Mesothelial cell of epicardium (in vitro differentiated cells): ENCODE measurements at regions not wholly inside any gene's neighbourhood (a gene's known extent, or its start where the extent isn't known, plus 50 kb on each side); places are given as distances from the start of the nearest gene placed in this dataset.

ENCODE experiments used
- DNase-seq, 2 experiments: peaks; one replicate each; pipeline ENCODE4 v3.0.0; 2021; ENCODE audit warnings: low spot score in 2 of 2; ENCODE audit not compliant: unreplicated experiment in 2 of 2
- H3K27ac Mint-ChIP-seq: 2 replicates; pipeline ENCODE4 v1.8.0; 2021; ENCODE audit warnings: mixed read lengths
- H3K27me3 Mint-ChIP-seq: 2 replicates; pipeline ENCODE4 v1.8.0; 2021; ENCODE audit warnings: low read depth, mixed read lengths
- H3K36me3 Mint-ChIP-seq: 2 replicates; pipeline ENCODE4 v1.8.0; 2021; ENCODE audit warnings: mixed read lengths
- H3K4me1 Mint-ChIP-seq: 2 replicates; pipeline ENCODE4 v1.8.0; 2021; ENCODE audit warnings: mixed read lengths
- H3K4me3 Mint-ChIP-seq: 2 replicates; pipeline ENCODE4 v1.8.0; 2021; ENCODE audit warnings: mild to moderate bottlenecking, moderate library complexity, mixed read lengths
- H3K9me3 Mint-ChIP-seq: 2 replicates; pipeline ENCODE4 v1.8.0; 2021; ENCODE audit warnings: mixed read lengths
- CTCF ChIP-seq: fragments of 200-600 bp; sonication (generic); IDR thresholded peaks from one replicate; pipeline ENCODE4 v1.5.0; 2021; ENCODE audit warnings: antibody characterized with exemption; ENCODE audit not compliant: unreplicated experiment

GRCh38 chr12:82009524-82009923, 250.4 kb upstream of the PPFIA2 start:
- Mint-ChIP-seq H3K27me3 (peaks cover 2% of the 10 kb centered on the region), H3K4me1 (no peaks in the 10 kb centered on the region), H3K9me3 (no peaks in the 10 kb centered on the region), H3K27ac (no peak overlapping the region), H3K4me3 (no peak overlapping the region), H3K36me3 (no peaks in the 10 kb centered on the region)
- no peak for TF ChIP-seq CTCF
- DNase-seq = no peak

GRCh38 chr12:82008251-82008650, 249.1 kb upstream of the PPFIA2 start:
- no peak for TF ChIP-seq CTCF
- Mint-ChIP-seq H3K36me3 (no peaks in the 10 kb centered on the region), H3K27me3 (peaks cover 2% of the 10 kb centered on the region), H3K9me3 (no peaks in the 10 kb centered on the region), H3K27ac (no peak overlapping the region), H3K4me3 (no peak overlapping the region), H3K4me1 (no peaks in the 10 kb centered on the region)
- no peak for DNase-seq

GRCh38 chr12:81998761-81999378, 239.7 kb upstream of the PPFIA2 start:
- H3K36me3 Mint-ChIP-seq = no peaks in the 10 kb centered on the region
- no peaks in the 10 kb centered on the region for H3K27me3 Mint-ChIP-seq
- peaks cover 11% of the 10 kb centered on the region for H3K9me3 Mint-ChIP-seq
- H3K4me3 Mint-ChIP-seq = no peak overlapping the region
- no peak overlapping the region for H3K27ac Mint-ChIP-seq
- TF ChIP-seq CTCF = no peak
- DNase-seq = no peak
- H3K4me1 Mint-ChIP-seq = no peaks in the 10 kb centered on the region

- H3K27ac Mint-ChIP-seq = no peak overlapping the region
- no peak overlapping the region for H3K4me3 Mint-ChIP-seq
- H3K36me3 Mint-ChIP-seq = no peaks in the 10 kb centered on the region
- H3K9me3 Mint-ChIP-seq = no peaks in the 10 kb centered on the region
- TF ChIP-seq CTCF = no peak
- no peaks in the 10 kb centered on the region for H3K4me1 Mint-ChIP-seq
- H3K27me3 Mint-ChIP-seq = no peaks in the 10 kb centered on the region
- no peak for DNase-seq
These were observed 233.3 kb upstream of the PPFIA2 start for GRCh38 chr12:81992461-81992860.

- no peaks in the 10 kb centered on the region for H3K4me1 Mint-ChIP-seq
- no peak for DNase-seq
- no peak overlapping the region for H3K4me3 Mint-ChIP-seq
- TF ChIP-seq CTCF = no peak
- H3K36me3 Mint-ChIP-seq = no peaks in the 10 kb centered on the region
- H3K27me3 Mint-ChIP-seq = no peaks in the 10 kb centered on the region
- H3K9me3 Mint-ChIP-seq = no peaks in the 10 kb centered on the region
- no peak overlapping the region for H3K27ac Mint-ChIP-seq
These were observed 232.7 kb upstream of the PPFIA2 start for GRCh38 chr12:81991868-81992267.

- no peak for TF ChIP-seq CTCF
- DNase-seq = no peak
- Mint-ChIP-seq H3K36me3 (no peaks in the 10 kb centered on the region), H3K4me1 (no peaks in the 10 kb centered on the region), H3K27ac (no peak overlapping the region), H3K9me3 (peaks cover 7% of the 10 kb centered on the region), H3K4me3 (no peak overlapping the region), H3K27me3 (no peaks in the 10 kb centered on the region)
These were observed 229.2 kb upstream of the PPFIA2 start for GRCh38 chr12:81988362-81988761.
